ENCODE measurements at regions not wholly inside any gene's neighbourhood (a gene's known extent, or its start where the extent isn't known, plus 50 kb on each side); places are given as distances from the start of the nearest gene placed in this dataset.

DNA sequence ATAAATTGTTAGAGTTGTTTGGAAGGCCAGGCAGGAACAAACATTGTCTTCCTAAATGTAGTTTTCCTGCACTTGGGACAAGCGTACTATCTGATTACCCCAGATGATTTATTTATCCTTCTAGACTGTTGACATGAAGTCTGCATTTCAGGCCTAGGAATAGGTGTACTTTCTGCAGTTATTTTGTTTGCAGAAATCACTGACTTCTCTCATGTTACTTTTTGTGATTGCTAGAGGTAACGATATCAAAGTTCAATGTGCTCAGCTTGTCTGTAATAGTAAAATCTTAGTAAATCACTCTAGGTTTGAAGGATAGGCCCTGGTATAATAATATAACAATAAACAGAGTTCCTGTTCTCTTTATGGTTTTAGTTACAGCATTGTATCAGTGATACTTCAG is 75.4 kb upstream of the HDAC9 start:
- DNase-seq (ENCODE audit: low spot score) (no peak), ATAC-seq (no peak)
- Mint-ChIP-seq H3K27ac (no peak overlapping the region), H3K4me3 (no peak overlapping the region), H3K36me3 (no peaks in the 10 kb centered on the region), H3K27me3 (ENCODE audit: low read depth) (no peaks in the 10 kb centered on the region), H3K9me3 (no peaks in the 10 kb centered on the region), H3K4me1 (peaks cover 30% of the 10 kb centered on the region)
- POLR2A ChIA-PET, result no interaction called here
- TF ChIP-seq, protein P1, sequence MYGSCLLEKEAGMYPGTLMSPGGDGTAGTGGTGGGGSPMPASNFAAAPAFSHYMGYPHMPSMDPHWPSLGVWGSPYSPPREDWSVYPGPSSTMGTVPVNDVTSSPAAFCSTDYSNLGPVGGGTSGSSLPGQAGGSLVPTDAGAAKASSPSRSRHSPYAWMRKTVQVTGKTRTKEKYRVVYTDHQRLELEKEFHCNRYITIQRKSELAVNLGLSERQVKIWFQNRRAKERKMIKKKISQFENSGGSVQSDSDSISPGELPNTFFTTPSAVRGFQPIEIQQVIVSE (CRISPR knock-in tag; IDR thresholded peaks at IDR 0.05; ENCODE audit: borderline replicate concordance), result no peak
- no peak for TF ChIP-seq NFATC4 (CRISPR knock-in tag; IDR thresholded peaks at IDR 0.05)
- TF ChIP-seq ZNF138 (CRISPR knock-in tag; conservative IDR thresholded peaks at IDR 0.05), result no peak
- no peak for TF ChIP-seq USF2 (CRISPR knock-in tag; IDR thresholded peaks at IDR 0.05)
- no peak for TF ChIP-seq ZNF232 (CRISPR knock-in tag; IDR thresholded peaks at IDR 0.05)
- no peak for TF ChIP-seq NFE2L1 (CRISPR knock-in tag; IDR thresholded peaks at IDR 0.05)
- no peak for TF ChIP-seq ATF1 (CRISPR knock-in tag; IDR thresholded peaks at IDR 0.05)
- TF ChIP-seq ZBTB21 (CRISPR knock-in tag; IDR thresholded peaks at IDR 0.05; ENCODE audit: borderline replicate concordance), result no peak
- TF ChIP-seq ZNF671 (CRISPR knock-in tag; IDR thresholded peaks at IDR 0.05), result no peak
- TF ChIP-seq FOXP4 (CRISPR knock-in tag; IDR thresholded peaks at IDR 0.05), result no peak
- TF ChIP-seq, protein P2, sequence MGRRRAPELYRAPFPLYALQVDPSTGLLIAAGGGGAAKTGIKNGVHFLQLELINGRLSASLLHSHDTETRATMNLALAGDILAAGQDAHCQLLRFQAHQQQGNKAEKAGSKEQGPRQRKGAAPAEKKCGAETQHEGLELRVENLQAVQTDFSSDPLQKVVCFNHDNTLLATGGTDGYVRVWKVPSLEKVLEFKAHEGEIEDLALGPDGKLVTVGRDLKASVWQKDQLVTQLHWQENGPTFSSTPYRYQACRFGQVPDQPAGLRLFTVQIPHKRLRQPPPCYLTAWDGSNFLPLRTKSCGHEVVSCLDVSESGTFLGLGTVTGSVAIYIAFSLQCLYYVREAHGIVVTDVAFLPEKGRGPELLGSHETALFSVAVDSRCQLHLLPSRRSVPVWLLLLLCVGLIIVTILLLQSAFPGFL (CRISPR knock-in tag; IDR thresholded peaks at IDR 0.05; ENCODE audit: borderline replicate concordance), result no peak
- TF ChIP-seq SOX15 (CRISPR knock-in tag; IDR thresholded peaks at IDR 0.05), result no peak
- TF ChIP-seq, protein P3, sequence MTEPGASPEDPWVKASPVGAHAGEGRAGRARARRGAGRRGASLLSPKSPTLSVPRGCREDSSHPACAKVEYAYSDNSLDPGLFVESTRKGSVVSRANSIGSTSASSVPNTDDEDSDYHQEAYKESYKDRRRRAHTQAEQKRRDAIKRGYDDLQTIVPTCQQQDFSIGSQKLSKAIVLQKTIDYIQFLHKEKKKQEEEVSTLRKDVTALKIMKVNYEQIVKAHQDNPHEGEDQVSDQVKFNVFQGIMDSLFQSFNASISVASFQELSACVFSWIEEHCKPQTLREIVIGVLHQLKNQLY (CRISPR knock-in tag; IDR thresholded peaks at IDR 0.05), result no peak
- TF ChIP-seq, protein P4, sequence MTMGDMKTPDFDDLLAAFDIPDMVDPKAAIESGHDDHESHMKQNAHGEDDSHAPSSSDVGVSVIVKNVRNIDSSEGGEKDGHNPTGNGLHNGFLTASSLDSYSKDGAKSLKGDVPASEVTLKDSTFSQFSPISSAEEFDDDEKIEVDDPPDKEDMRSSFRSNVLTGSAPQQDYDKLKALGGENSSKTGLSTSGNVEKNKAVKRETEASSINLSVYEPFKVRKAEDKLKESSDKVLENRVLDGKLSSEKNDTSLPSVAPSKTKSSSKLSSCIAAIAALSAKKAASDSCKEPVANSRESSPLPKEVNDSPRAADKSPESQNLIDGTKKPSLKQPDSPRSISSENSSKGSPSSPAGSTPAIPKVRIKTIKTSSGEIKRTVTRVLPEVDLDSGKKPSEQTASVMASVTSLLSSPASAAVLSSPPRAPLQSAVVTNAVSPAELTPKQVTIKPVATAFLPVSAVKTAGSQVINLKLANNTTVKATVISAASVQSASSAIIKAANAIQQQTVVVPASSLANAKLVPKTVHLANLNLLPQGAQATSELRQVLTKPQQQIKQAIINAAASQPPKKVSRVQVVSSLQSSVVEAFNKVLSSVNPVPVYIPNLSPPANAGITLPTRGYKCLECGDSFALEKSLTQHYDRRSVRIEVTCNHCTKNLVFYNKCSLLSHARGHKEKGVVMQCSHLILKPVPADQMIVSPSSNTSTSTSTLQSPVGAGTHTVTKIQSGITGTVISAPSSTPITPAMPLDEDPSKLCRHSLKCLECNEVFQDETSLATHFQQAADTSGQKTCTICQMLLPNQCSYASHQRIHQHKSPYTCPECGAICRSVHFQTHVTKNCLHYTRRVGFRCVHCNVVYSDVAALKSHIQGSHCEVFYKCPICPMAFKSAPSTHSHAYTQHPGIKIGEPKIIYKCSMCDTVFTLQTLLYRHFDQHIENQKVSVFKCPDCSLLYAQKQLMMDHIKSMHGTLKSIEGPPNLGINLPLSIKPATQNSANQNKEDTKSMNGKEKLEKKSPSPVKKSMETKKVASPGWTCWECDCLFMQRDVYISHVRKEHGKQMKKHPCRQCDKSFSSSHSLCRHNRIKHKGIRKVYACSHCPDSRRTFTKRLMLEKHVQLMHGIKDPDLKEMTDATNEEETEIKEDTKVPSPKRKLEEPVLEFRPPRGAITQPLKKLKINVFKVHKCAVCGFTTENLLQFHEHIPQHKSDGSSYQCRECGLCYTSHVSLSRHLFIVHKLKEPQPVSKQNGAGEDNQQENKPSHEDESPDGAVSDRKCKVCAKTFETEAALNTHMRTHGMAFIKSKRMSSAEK (CRISPR knock-in tag; IDR thresholded peaks at IDR 0.05; ENCODE audit: borderline replicate concordance), result no peak
- CTCF ChIA-PET, result no interaction called here

GRCh38 chr7:18420748-18421147 is 74.8 kb upstream of the HDAC9 start:
- Mint-ChIP-seq H3K4me3 (no peak overlapping the region), H3K27ac (no peak overlapping the region), H3K36me3 (no peaks in the 10 kb centered on the region), H3K4me1 (peaks cover 30% of the 10 kb centered on the region), H3K27me3 (ENCODE audit: low read depth) (no peaks in the 10 kb centered on the region), H3K9me3 (no peaks in the 10 kb centered on the region)
- TF ChIP-seq RELA (CRISPR knock-in tag; IDR thresholded peaks at IDR 0.05; ENCODE audit: borderline replicate concordance), result no peak
- TF ChIP-seq FOXP4 (CRISPR knock-in tag; IDR thresholded peaks at IDR 0.05), result no peak
- TF ChIP-seq, protein P5, sequence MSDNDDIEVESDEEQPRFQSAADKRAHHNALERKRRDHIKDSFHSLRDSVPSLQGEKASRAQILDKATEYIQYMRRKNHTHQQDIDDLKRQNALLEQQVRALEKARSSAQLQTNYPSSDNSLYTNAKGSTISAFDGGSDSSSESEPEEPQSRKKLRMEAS (CRISPR knock-in tag; IDR thresholded peaks at IDR 0.05), result no peak
- TF ChIP-seq E2F1 (CRISPR knock-in tag; IDR thresholded peaks at IDR 0.05), result no peak
- TF ChIP-seq GABPB1 (CRISPR knock-in tag; IDR thresholded peaks at IDR 0.05), result no peak
- no peak for TF ChIP-seq GRHL2 (CRISPR knock-in tag; IDR thresholded peaks at IDR 0.05; ENCODE audit: insufficient replicate concordance, severe bottlenecking)
- no peak for TF ChIP-seq CREB1 (CRISPR knock-in tag; IDR thresholded peaks at IDR 0.05)
- no peak for TF ChIP-seq ZNF423 (CRISPR knock-in tag; IDR thresholded peaks at IDR 0.05)
- ATAC-seq (no peak), DNase-seq (ENCODE audit: low spot score) (no peak)
- CTCF ChIA-PET, result no interaction called here
- POLR2A ChIA-PET, result no interaction called here
